GM12878 (cell line): ENCODE measurements at regions not wholly inside any gene's neighbourhood (a gene's known extent, or its start where the extent isn't known, plus 50 kb on each side); places are given as distances from the start of the nearest gene placed in this dataset.
A peak's percentile ranks its signal among the peaks of the same experiment; 100 is the strongest.

Source experiments
- ATAC-seq: fragments of 200-7000 bp; cut with Tn5 transposase; 3 replicates; pipeline ENCODE4 v1.9.1; 2020; ENCODE audit warnings: mild to moderate bottlenecking, moderate library complexity
- BruUV-seq: library from RNA; stranded (reverse); fragments of 400-500 nt; replicated peaks from 2 replicates; lab custom pipeline; 2021; lab: Mats Ljungman, UMichigan
- CTCF ChIA-PET: fragments of 300-600 bp; sonication (Branson Sonifier 250); formaldehyde crosslinking; extraction: SDS; loops from one replicate; lab custom pipeline; 2021; ENCODE audit warnings: inconsistent platforms; lab: Yijun Ruan, JAX
- POLR2A ChIA-PET: fragments of 350-600 bp; formaldehyde crosslinking; extraction: SDS; loops from one replicate; lab custom pipeline; 2021; ENCODE audit warnings: inconsistent platforms; lab: Charles Lee
- RAD21 ChIA-PET: fragments of 300-600 bp; sonication (Branson Sonifier 250); formaldehyde crosslinking; loops from one replicate; lab custom pipeline; 2023; ENCODE audit warnings: antibody characterized with exemption; ENCODE audit not compliant: unreplicated experiment; lab: Charles Lee
- SMC1A ChIA-PET: fragments of 300-600 bp; sonication (Branson Sonifier 250); formaldehyde crosslinking; loops from one replicate; lab custom pipeline; 2023; ENCODE audit not compliant: unreplicated experiment, uncharacterized antibody; lab: Charles Lee
- DNase-seq: peaks from one replicate; pipeline ENCODE4 v3.0.0-alpha.2; 2011; ENCODE audit warnings: low read depth, low spot score
- FAIRE-seq: peaks from 3 replicates; lab custom pipeline; 2011; peaks lifted over from hg19 to GRCh38; lab: Jason Lieb, UNC
- H2AFZ ChIP-seq: 2 replicates; pipeline ENCODE4 v1.6.0; 2011; ENCODE audit warnings: low read depth, low read length, control low read depth; ENCODE audit not compliant: control insufficient read depth
- H3K27ac ChIP-seq: 2 replicates; pipeline ENCODE4 v1.5.1; 2011; ENCODE audit warnings: control low read depth; ENCODE audit not compliant: control insufficient read depth, insufficient read depth
- H3K27me3 ChIP-seq, 2 experiments: replicated peaks in 1 of 2; 2 replicates each; pipeline versions ENCODE4 v1.6.0 to v1.6.1; 2011; ENCODE audit warnings: low read length in 1 of 2; ENCODE audit not compliant: control insufficient read depth in 2 of 2, insufficient read depth in 2 of 2
- H3K36me3 ChIP-seq, 2 experiments: 2 replicates each; pipeline ENCODE4 v1.5.1; 2011; ENCODE audit warnings: low read length in 1 of 2; ENCODE audit not compliant: control insufficient read depth in 2 of 2, insufficient read depth in 2 of 2
- H3K4me1 ChIP-seq: 2 replicates; pipeline ENCODE4 v1.6.1; 2011; ENCODE audit warnings: mild to moderate bottlenecking, low read length, moderate library complexity, mixed read lengths; ENCODE audit not compliant: control insufficient read depth, insufficient read depth
- H3K4me2 ChIP-seq: 2 replicates; pipeline ENCODE4 v1.6.0; 2011; ENCODE audit warnings: control low read depth; ENCODE audit not compliant: control insufficient read depth, insufficient read depth
- H3K4me3 ChIP-seq: fragments of 200-600 bp; sonication (generic); 2 replicates; pipeline ENCODE4 v1.5.1; 2016
- H3K79me2 ChIP-seq: 2 replicates; pipeline ENCODE4 v1.6.0; 2011; ENCODE audit warnings: low read length; ENCODE audit not compliant: control insufficient read depth, insufficient read depth
- H3K9ac ChIP-seq: 2 replicates; pipeline ENCODE4 v1.8.0; 2011; ENCODE audit warnings: low read length, control low read depth, mixed read lengths; ENCODE audit not compliant: control insufficient read depth, insufficient read depth
- H3K9me3 ChIP-seq: replicated peaks from 3 replicates; pipeline ENCODE4 v1.5.1; 2011; ENCODE audit warnings: mild to moderate bottlenecking, low read length; ENCODE audit not compliant: control insufficient read depth, insufficient read depth
- H4K20me1 ChIP-seq: 2 replicates; pipeline ENCODE4 v1.6.0; 2011; ENCODE audit not compliant: control insufficient read depth, insufficient read depth
- BRCA1 ChIP-seq: IDR thresholded peaks from 2 replicates; pipeline ENCODE4 v1.6.1; 2011; ENCODE audit warnings: low read depth, low read length, improper control_type of control experiment
- CREM ChIP-seq: IDR thresholded peaks from 2 replicates; pipeline ENCODE4 v1.6.1; 2014; ENCODE audit warnings: antibody characterized with exemption, low read depth
- DPF2 ChIP-seq: fragments of 450-650 bp; IDR thresholded peaks from 2 replicates; pipeline ENCODE4 v1.6.1; 2017; ENCODE audit warnings: mild to moderate bottlenecking
- E4F1 ChIP-seq: fragments of 450-650 bp; IDR thresholded peaks from 2 replicates; pipeline ENCODE4 v1.6.1; 2018; ENCODE audit warnings: borderline replicate concordance, mild to moderate bottlenecking; ENCODE audit not compliant: partially characterized antibody
- EGR1 ChIP-seq, 2 experiments: IDR thresholded peaks; 1 replicate in 1 of 2; 2 replicates in 1 of 2; pipeline ENCODE4 v1.6.1; 2011 to 2012; ENCODE audit warnings: low read depth in 2 of 2, low read length in 2 of 2, borderline replicate concordance in 1 of 2, mild to moderate bottlenecking in 1 of 2, moderate library complexity in 1 of 2
- HDAC2 ChIP-seq: fragments of 200-600 bp; sonication (generic); IDR thresholded peaks from 2 replicates; pipeline ENCODE4 v1.6.1; 2017
- LARP7 ChIP-seq: fragments of 450-650 bp; IDR thresholded peaks from 2 replicates; pipeline ENCODE4 v1.6.1; 2017; ENCODE audit warnings: mild to moderate bottlenecking
- MEF2A ChIP-seq: IDR thresholded peaks from 2 replicates; pipeline ENCODE4 v1.6.1; 2011; ENCODE audit warnings: low read depth, mild to moderate bottlenecking, low read length, moderate library complexity; ENCODE audit not compliant: insufficient read depth
- MTA3 ChIP-seq: IDR thresholded peaks from 2 replicates; pipeline ENCODE4 v1.6.1; 2012; ENCODE audit warnings: low read length, inconsistent platforms, borderline replicate concordance
- NKRF ChIP-seq: fragments of 450-650 bp; conservative IDR thresholded peaks from 2 replicates; pipeline ENCODE4 v1.6.1; 2017; ENCODE audit warnings: mild to moderate bottlenecking, moderate library complexity
- RELA ChIP-seq: fragments of 450-650 bp; IDR thresholded peaks from 2 replicates; pipeline ENCODE4 v1.8.0; 2014; ENCODE audit warnings: borderline replicate concordance; ENCODE audit not compliant: partially characterized antibody
- SIN3A ChIP-seq: IDR thresholded peaks from 2 replicates; pipeline ENCODE4 v1.6.1; 2012; ENCODE audit warnings: low read depth, low read length, improper control_type of control experiment
- SREBF2 ChIP-seq: IDR thresholded peaks from 2 replicates; pipeline ENCODE4 v1.6.1; 2012; ENCODE audit warnings: mild to moderate bottlenecking, low read length
- STAT1 ChIP-seq: fragments of 450-650 bp; conservative IDR thresholded peaks from 2 replicates; pipeline ENCODE4 v1.6.1; 2014; ENCODE audit warnings: antibody characterized with exemption, mild to moderate bottlenecking
- ZNF217 ChIP-seq: fragments of 450-650 bp; IDR thresholded peaks from 2 replicates; pipeline ENCODE4 v1.6.1; 2017; ENCODE audit warnings: antibody characterized with exemption, mild to moderate bottlenecking
- ZZZ3 ChIP-seq: IDR thresholded peaks from 2 replicates; pipeline ENCODE4 v1.6.1; 2011; ENCODE audit warnings: low read depth; ENCODE audit not compliant: control insufficient read depth, insufficient read length
- WGBS: methylation state at CpG from one replicate; pipeline ENCODE4 v1.1.6; 2016; ENCODE audit warnings: low lambda C conversion rate; ENCODE audit not compliant: insufficient replicate concordance, insufficient coverage; ENCODE audit errors: missing lambda C conversion rate; 5-methylcytosine and 5-hydroxymethylcytosine counted together
- in situ Hi-C: fragments of 300-500 bp; cut with MboI; formaldehyde crosslinking; loops from 9 replicates; pipeline ENCODE4 v1.14.3; 2018; ENCODE audit warnings: mixed read lengths
- intact Hi-C: fragments of 100-400 bp; cut with micrococcal nuclease; formaldehyde crosslinking; loops from one replicate; pipeline ENCODE4 v1.14.2; 2022; ENCODE audit not compliant: unreplicated experiment
- TF ChIP-seq, protein P1 (sequence below): fragments of 450-650 bp; IDR thresholded peaks from 2 replicates; pipeline ENCODE4 v1.6.1; 2018; ENCODE audit warnings: mild to moderate bottlenecking, low read depth, moderate library complexity; ENCODE audit not compliant: partially characterized antibody

DNA sequence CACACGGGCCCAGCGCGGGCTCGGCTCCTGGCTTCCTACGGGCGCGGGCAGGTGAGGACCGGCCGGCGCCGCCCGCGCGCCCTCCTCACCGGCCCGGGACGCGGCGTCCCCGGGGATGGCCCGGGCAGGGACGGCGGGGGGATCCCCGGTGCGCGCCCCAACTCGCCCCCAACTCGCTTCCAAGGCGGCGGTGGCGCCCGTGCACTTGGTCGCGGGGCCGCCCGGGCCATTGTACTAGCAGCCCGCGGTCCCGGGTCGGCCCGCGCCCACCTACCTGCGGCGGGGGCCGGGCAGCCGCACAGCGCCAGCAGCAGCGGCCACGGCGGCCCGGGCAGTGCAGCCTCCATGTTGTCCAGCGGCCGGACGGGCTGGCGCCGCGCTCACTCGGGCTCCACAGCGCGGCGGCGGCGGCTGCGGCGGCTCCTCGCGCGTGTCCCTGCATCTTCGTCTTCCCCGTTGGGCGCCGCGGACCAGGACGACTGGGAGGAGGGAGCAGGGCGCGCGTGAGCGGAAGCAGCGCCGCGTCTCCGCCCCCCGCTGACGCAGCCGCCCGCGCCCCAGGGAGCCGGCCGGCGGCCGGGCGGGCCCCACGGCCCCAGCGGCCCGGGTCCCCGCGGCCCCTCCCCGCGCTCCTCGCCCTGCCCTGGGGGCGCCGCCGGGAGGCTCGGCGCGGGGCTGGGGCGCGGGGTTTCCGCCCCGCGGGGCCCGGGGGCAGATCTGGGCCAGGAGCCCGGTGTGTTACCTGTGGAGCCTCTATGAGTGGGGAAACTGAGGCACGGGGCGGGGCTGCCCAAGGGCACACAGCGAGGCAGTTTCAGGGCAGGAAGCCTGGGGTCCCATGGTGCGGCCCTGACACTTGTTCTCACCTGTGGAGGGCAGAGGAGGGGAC lies 159.3 kb upstream of the GRK3 start:
- Histone ChIP-seq H2AFZ (peak overlapping the region; percentile 60), H4K20me1 (no peaks in the 10 kb centered on the region), H3K79me2 (peaks cover 48% of the 10 kb centered on the region), H3K36me3 (no peaks in the 10 kb centered on the region), H3K27ac (peak overlapping the region; percentile 75), H3K9ac (peak overlapping the region; percentile 74), H3K4me2 (peak overlapping the region; percentile 58), H3K9me3 (no peaks in the 10 kb centered on the region), H3K4me3 (peak overlapping the region; percentile 87), H3K4me1 (peaks cover 30% of the 10 kb centered on the region), H3K27me3 (no peaks in the 10 kb centered on the region)
- ChIA-PET CTCF (no interaction called here), RAD21 (no interaction called here), SMC1A (interaction anchor here (1.3 kb wide), 1 partner anchor 14 kb away, joined by 3 read pairs; no protein-coding TSS in a partner anchor), POLR2A (no interaction called here)
- in situ Hi-C loops, result no loop called here
- FAIRE-seq, result no peak
- intact Hi-C loops, result loop anchor here (5.0 kb wide), 1 partner anchor 42 kb away; no protein-coding TSS in a partner anchor
- peak; percentile 60 for ATAC-seq
- BruUV-seq, result no TSS peak
- DNase-seq, result no peak
- whole genome bisulfite sequencing, result under 1% methylated on average over 70 of the region's 117 CpGs
- TF ChIP-seq BRCA1 (no peak), DPF2 (peak; percentile 79; the same call in 1 of the 2 replicates), ZZZ3 (no peak), EGR1 (IDR thresholded peaks at IDR 0.05; ENCODE audit: borderline replicate concordance in 1 of 2, low read depth in 2 of 2, low read length in 2 of 2) (peak in 1 of 2 experiments; percentile 64; a peak in 1 of 3 replicates), STAT1 (no peak), SREBF2 (no peak), NKRF (peak; percentile 83), RELA (no peak), MTA3 (no peak), HDAC2 (no peak), E4F1 (no peak), SIN3A (no peak), LARP7 (peak; percentile 84; the same call in 1 of the 2 replicates), ZNF217 (no peak), CREM (peak; percentile 32; the same call in 1 of the 2 replicates), MEF2A (no peak)
- TF ChIP-seq, protein P1, sequence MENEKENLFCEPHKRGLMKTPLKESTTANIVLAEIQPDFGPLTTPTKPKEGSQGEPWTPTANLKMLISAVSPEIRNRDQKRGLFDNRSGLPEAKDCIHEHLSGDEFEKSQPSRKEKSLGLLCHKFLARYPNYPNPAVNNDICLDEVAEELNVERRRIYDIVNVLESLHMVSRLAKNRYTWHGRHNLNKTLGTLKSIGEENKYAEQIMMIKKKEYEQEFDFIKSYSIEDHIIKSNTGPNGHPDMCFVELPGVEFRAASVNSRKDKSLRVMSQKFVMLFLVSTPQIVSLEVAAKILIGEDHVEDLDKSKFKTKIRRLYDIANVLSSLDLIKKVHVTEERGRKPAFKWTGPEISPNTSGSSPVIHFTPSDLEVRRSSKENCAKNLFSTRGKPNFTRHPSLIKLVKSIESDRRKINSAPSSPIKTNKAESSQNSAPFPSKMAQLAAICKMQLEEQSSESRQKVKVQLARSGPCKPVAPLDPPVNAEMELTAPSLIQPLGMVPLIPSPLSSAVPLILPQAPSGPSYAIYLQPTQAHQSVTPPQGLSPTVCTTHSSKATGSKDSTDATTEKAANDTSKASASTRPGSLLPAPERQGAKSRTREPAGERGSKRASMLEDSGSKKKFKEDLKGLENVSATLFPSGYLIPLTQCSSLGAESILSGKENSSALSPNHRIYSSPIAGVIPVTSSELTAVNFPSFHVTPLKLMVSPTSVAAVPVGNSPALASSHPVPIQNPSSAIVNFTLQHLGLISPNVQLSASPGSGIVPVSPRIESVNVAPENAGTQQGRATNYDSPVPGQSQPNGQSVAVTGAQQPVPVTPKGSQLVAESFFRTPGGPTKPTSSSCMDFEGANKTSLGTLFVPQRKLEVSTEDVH, result no peak
